Stimulated activated naive CD4-positive, alpha-beta T cell (primary cell): ENCODE measurements at regions not wholly inside any gene's neighbourhood (a gene's known extent, or its start where the extent isn't known, plus 50 kb on each side); places are given as distances from the start of the nearest gene placed in this dataset.
A peak's percentile ranks its signal among the peaks of the same experiment; 100 is the strongest.
"Not testable (repeated sequence)": the region's sequence is repeated elsewhere in the genome, so short reads cannot be mapped to it uniquely, and the experiment has no call there.

ENCODE experiments used
- DNase-seq, 6 experiments: peaks; one replicate each; lab custom pipeline; 2025; lab: John Stamatoyannopoulos, UW

DNA sequence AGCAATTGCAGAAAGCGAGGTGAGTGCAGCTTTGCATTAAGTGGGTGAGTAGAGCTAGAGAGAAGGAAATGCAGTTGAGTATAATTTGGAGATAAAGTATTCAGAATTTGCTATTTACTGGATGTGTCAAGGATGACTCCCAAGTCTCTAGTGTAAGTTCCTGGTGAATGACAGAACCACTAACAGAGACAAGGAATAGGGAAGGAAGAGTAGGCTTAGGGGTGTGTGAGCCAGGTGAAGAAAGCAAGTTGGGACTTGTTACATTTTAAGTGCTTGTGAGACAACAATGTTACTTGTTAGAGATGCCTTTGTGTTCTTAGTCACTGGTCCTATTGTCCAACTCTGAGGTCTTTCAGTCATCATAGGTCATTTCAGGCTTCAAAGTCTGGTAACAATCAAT lies 70.8 kb downstream of the TBC1D26 start:
- not testable (repeated sequence) for DNase-seq

DNA sequence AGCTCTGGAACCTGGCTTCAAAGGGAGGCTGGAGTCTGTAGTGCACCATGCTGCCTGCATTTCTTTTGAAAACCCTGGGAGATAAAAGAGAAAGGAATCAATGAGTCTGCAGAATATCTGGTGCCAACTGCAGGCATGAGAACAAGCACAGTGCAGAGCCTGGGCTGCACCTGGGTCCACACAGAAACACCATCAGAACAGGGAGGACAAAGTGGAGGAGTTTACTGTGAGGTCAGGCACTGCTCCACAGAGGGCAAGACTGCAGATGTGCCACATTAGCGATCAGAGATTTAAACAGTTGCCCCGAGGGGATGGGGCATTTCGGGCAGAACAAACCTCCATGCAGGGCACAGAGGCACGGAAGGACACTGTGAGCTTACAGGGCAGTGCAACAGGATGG lies 74.7 kb downstream of the TBC1D26 start:
- not testable (repeated sequence) for DNase-seq

GRCh38 chr17:15813388-15813787 lies 81.3 kb downstream of the TBC1D26 start:
- DNase-seq: not testable (repeated sequence)

- DNase-seq: not testable (repeated sequence)
Observed at GRCh38 chr17:15814003-15814402, 81.9 kb downstream of the TBC1D26 start.

DNA sequence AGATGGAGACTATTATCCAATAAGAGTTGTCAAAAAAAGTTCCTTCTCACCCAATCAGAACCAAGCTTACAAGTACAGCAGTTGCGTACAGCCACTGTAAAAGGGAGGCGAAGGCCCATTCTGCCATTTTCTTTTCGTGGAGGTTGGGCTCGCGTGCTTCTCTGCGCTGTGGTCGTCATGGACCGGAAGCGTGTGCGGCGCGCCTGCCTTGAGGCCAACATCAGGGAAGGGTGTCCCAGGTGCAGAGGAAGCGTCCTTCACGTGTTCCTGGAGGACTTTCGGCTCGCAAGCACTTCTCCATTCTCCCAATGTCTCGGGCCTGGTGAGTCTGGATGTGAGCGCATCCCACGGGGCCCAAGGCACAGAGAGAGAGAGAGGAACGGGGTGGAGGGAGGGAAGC lies 85.8 kb downstream of the TBC1D26 start:
- not testable (repeated sequence) for DNase-seq

- not testable (repeated sequence) for DNase-seq
Observed at GRCh38 chr17:15822280-15822679, 90.2 kb downstream of the TBC1D26 start.

- DNase-seq: peak; percentile 33 to 64 (median 52)
Observed at GRCh38 chr17:15828727-15829314, 96.7 kb downstream of the TBC1D26 start.

DNA sequence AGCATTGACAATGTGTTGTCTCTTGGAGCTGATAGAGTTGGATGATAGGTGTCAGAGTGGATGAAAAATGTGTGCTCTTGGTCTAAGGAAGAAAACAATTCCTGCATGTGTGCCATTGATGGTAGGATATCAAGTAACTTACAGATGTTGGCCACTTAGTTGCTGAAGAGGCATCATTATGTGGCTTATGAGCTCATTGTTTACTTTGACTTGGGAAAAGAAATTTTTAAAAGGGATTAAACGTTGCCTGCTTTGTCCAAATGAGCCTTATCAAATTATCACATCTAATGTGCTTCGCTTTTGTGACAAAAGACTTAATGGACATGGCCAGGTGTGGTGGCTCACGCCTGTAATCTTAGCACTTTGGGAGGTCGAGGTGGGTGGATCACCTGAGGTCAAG lies 98.1 kb downstream of the TBC1D26 start:
- DNase-seq: not testable (repeated sequence)

- DNase-seq: not testable (repeated sequence)
Observed at GRCh38 chr17:15831182-15831581, 99.1 kb downstream of the TBC1D26 start.

GRCh38 chr17:15832921-15833480 lies 100.9 kb downstream of the TBC1D26 start:
- not testable (repeated sequence) for DNase-seq

DNA sequence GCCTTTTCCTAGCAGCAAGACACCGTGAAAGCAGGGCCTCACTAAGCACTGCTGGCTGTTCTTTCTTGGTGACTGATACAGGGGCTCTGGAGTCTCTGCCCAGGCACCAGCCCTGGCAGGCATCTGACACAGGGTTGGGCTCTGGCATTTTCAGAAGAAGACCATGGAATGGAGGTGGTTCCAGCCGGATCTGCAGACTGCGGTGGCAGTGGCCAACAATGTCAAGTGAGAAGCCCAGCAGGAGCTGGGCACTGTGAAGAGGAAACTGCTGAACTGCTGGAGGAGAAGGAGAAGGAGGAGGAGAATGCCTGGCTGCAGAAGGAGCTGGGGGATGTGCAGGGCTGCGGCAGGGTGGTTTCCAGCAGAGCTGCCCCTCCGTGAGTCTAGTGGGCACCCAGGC lies 101.8 kb downstream of the TBC1D26 start:
- DNase-seq: not testable (repeated sequence)

GRCh38 chr17:15835481-15835880 lies 103.4 kb downstream of the TBC1D26 start:
- not testable (repeated sequence) for DNase-seq

GRCh38 chr17:15836249-15836982 lies 104.3 kb downstream of the TBC1D26 start:
- DNase-seq: not testable (repeated sequence)

GRCh38 chr17:15836991-15837390 lies 104.9 kb downstream of the TBC1D26 start:
- DNase-seq: not testable (repeated sequence)

DNA sequence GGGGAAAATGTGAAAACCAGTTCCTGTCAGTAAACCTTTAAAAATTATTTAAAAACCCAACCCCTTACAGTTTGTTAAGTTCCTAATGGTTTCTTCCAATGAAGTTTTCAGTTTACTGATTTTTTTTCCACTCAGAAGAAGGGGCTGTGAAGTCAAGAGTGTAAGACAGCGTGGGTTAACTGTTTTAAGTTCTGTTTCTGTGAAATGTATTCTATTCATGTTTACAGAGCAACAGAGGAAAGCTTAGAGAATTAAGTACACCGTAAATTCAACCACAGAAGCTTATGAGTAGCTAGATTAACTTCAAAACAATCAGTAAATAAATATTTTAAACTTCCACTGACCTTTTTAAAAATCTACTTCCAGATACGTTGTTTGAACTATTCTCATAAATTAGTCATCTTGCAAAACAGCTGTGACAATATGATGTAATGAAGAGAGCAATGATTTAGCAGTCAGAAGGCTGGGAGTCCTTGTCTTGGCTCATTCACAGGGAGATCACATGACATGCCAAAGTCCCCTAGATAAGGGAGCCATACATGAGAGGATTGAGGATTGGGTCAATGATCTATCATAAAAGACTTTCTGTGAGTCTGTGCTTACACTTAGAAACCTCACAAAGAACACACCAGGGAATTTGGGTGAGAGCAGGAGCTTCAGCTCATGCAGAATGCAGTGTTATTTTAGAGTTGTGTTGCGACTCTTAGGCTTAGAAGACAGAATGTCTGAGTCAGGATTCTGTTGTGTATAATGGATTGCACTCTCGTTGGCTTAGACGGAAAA lies 97.3 kb upstream of the ADORA2B start:
- not testable (repeated sequence) for DNase-seq

GRCh38 chr17:15849054-15849453 lies 95.9 kb upstream of the ADORA2B start:
- DNase-seq: peak in 5 of 6 experiments; percentile 1 to 40 (median 11)

- DNase-seq: not testable (repeated sequence)
Observed at GRCh38 chr17:15850071-15850470, 94.9 kb upstream of the ADORA2B start.

DNA sequence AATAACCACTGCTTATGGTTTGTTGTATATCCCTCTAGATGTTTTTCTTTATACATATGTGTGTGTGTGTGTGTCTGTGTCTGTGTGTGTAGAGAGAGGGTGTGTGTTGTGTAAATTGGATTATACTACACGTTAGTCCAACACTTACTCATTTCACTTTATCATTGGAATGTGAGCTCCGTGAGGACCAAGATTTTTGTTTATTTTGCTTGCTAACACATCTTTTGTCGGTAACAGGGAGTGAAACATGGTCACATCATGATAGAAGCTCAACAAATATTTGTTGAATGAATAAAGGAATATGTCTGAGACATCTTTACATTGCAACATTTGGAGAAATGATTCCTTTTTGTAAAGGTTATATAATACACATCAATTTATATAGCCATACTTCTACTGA lies 94.2 kb upstream of the ADORA2B start:
- DNase-seq: not testable (repeated sequence)

- not testable (repeated sequence) for DNase-seq
Observed at GRCh38 chr17:15852863-15853262, 92.1 kb upstream of the ADORA2B start.

- DNase-seq: not testable (repeated sequence)
Observed at GRCh38 chr17:15856191-15856590, 88.7 kb upstream of the ADORA2B start.

DNA sequence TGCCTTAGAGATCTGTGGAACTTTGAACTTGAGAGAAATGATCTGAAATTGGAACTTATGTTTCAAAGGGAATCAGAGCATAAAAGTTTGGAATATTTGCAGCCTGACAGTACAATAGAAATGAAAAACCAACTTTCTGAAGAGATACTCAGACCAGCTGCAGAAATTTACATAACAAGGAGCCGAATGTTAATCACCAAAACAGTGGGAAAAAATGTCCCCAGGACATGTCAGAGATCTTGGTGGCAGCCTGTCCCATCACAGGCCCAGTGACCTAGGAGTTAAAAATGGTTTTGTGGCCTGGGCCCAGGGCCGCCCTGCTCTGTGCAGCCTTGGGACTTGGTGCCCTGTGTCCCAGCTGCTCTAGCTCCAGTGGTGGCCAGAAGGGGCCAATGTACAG lies 88.2 kb upstream of the ADORA2B start:
- not testable (repeated sequence) for DNase-seq

DNA sequence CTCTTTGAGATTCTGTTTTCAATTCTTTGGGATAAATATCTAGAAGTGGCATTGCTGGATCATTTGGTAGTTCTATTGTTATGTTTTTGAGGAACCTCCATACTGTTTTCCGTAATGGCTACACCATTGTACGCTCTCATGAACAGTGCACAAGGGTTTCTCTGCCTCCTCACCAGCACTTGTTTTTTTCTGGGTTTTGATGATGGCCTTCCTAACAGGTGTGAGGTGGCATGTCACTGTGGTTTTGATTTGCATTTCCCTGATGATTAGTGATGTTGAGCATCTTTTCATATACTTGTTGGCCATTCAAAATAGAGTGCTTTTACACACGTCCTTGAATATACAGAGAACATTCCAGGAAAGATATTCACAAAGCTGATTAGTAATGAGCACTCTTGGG lies 86.8 kb upstream of the ADORA2B start:
- not testable (repeated sequence) for DNase-seq
